Breast epithelium (tissue), 4 donors: ENCODE measurements at regions not wholly inside any gene's neighbourhood (a gene's known extent, or its start where the extent isn't known, plus 50 kb on each side); places are given as distances from the start of the nearest gene placed in this dataset.

Source experiments
- DNase-seq, 2 donors: peaks; one replicate each; pipeline ENCODE4 v3.0.0-alpha.2; 2019; ENCODE audit warnings: low spot score in 2 of 2
- H3K27ac ChIP-seq, 2 donors: fragments of 200-600 bp; sonication (generic) in 1 of 2; one replicate each; pipeline ENCODE4 v1.5.1; 2016 to 2019; ENCODE audit warnings: mild to moderate bottlenecking in 1 of 2
- H3K27me3 ChIP-seq, 2 donors: fragments of 200-600 bp; sonication (generic) in 1 of 2; one replicate each; pipeline versions ENCODE4 v1.5.1 to v1.6.0; 2017 to 2019; ENCODE audit warnings: control low read depth in 1 of 2, mild to moderate bottlenecking in 1 of 2
- H3K36me3 ChIP-seq: fragments of 200-600 bp; one replicate; pipeline ENCODE4 v1.5.1; 2019
- H3K4me1 ChIP-seq, 2 donors: fragments of 200-600 bp; sonication (generic); one replicate each; pipeline ENCODE4 v1.5.1; 2016 to 2019; ENCODE audit warnings: control low read depth in 1 of 2
- H3K4me3 ChIP-seq, 3 donors: fragments of 200-600 bp; sonication (generic); 1 replicate in 2 of 3; 2 replicates in 1 of 3; pipeline ENCODE4 v1.5.1; 2016 to 2019; ENCODE audit warnings: mild to moderate bottlenecking in 3 of 3, moderate library complexity in 2 of 3
- H3K9me3 ChIP-seq, 2 donors: fragments of 200-600 bp; sonication (generic) in 1 of 2; one replicate each; pipeline ENCODE4 v1.5.1; 2016 to 2019; ENCODE audit warnings: control low read depth in 1 of 2
- POLR2A ChIP-seq: fragments of 450-650 bp; IDR thresholded peaks from one replicate; pipeline ENCODE4 v1.6.1; 2016; ENCODE audit warnings: antibody characterized with exemption, mild to moderate bottlenecking, moderate library complexity
- POLR2AphosphoS5 ChIP-seq, 3 donors: sonication (generic); formaldehyde crosslinking; IDR thresholded peaks; one replicate each; pipeline ENCODE4 v1.6.1; 2017; ENCODE audit warnings: antibody characterized with exemption in 3 of 3
- intact Hi-C: fragments of 100-400 bp; cut with DNase I; formaldehyde crosslinking; loops from one replicate; pipeline ENCODE4 v1.15.1; 2023; ENCODE audit warnings: low total_unique reads
- TF ChIP-seq, protein P1 (sequence below), 3 donors: fragments of 450-650 bp; IDR thresholded peaks; one replicate each; pipeline ENCODE4 v1.5.1; 2016 to 2017; ENCODE audit warnings: antibody characterized with exemption in 3 of 3, mild to moderate bottlenecking in 3 of 3, moderate library complexity in 3 of 3

- Histone ChIP-seq H3K4me1 (no peaks in the 10 kb centered on the region), H3K36me3 (no peaks in the 10 kb centered on the region), H3K9me3 (no peaks in the 10 kb centered on the region), H3K27ac (no peak overlapping the region), H3K27me3 (no peaks in the 10 kb centered on the region), H3K4me3 (no peak overlapping the region)
- TF ChIP-seq, protein P1, sequence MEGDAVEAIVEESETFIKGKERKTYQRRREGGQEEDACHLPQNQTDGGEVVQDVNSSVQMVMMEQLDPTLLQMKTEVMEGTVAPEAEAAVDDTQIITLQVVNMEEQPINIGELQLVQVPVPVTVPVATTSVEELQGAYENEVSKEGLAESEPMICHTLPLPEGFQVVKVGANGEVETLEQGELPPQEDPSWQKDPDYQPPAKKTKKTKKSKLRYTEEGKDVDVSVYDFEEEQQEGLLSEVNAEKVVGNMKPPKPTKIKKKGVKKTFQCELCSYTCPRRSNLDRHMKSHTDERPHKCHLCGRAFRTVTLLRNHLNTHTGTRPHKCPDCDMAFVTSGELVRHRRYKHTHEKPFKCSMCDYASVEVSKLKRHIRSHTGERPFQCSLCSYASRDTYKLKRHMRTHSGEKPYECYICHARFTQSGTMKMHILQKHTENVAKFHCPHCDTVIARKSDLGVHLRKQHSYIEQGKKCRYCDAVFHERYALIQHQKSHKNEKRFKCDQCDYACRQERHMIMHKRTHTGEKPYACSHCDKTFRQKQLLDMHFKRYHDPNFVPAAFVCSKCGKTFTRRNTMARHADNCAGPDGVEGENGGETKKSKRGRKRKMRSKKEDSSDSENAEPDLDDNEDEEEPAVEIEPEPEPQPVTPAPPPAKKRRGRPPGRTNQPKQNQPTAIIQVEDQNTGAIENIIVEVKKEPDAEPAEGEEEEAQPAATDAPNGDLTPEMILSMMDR (IDR thresholded peaks at IDR 0.05) = no peak
- TF ChIP-seq POLR2AphosphoS5 (IDR thresholded peaks at IDR 0.05) (no peak), POLR2A (no peak)
- intact Hi-C loops = no loop called here
- DNase-seq = no peak
Observed at GRCh38 chr21:38622081-38622826, 124.0 kb upstream of the ERG start.

- TF ChIP-seq POLR2AphosphoS5 (IDR thresholded peaks at IDR 0.05) (no peak), POLR2A (no peak)
- TF ChIP-seq, protein P1 (IDR thresholded peaks at IDR 0.05) = no peak
- no peaks in the 10 kb centered on the region for H3K4me1 ChIP-seq
- H3K9me3 ChIP-seq = no peaks in the 10 kb centered on the region
- no peak for DNase-seq
- no peaks in the 10 kb centered on the region for H3K27me3 ChIP-seq
- intact Hi-C loops = no loop called here
- no peak overlapping the region for H3K27ac ChIP-seq
- no peak overlapping the region for H3K4me3 ChIP-seq
- no peaks in the 10 kb centered on the region for H3K36me3 ChIP-seq
Observed at GRCh38 chr21:38622827-38623209, 124.5 kb upstream of the ERG start.

GRCh38 chr21:38623552-38623951 lies 125.3 kb upstream of the ERG start:
- Histone ChIP-seq H3K4me1 (no peaks in the 10 kb centered on the region), H3K9me3 (no peaks in the 10 kb centered on the region), H3K4me3 (no peak overlapping the region), H3K27ac (no peak overlapping the region), H3K36me3 (no peaks in the 10 kb centered on the region), H3K27me3 (no peaks in the 10 kb centered on the region)
- no peak for DNase-seq
- no peak for TF ChIP-seq POLR2A
- TF ChIP-seq, protein P1 (IDR thresholded peaks at IDR 0.05) = no peak
- TF ChIP-seq POLR2AphosphoS5 (IDR thresholded peaks at IDR 0.05) = no peak
- intact Hi-C loops = no loop called here

DNA sequence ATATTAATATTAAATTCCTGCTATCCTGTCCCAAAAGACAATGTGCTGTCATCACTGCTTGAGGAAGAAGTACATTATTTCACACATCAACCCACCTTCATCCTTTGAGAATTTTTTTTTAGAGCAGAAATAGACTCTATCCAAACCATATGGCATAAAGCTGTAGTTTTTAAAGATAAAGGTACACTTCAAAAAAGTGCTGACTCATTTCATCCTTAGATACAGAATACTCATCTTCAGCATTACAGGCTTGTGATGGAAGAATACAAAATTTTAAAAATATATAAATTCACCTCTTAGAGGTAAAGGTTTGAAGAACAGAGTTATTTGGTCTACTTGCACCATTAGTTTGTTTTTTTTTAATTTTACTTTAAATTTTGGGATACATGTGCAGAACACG lies 126.7 kb upstream of the ERG start:
- no peak for DNase-seq
- Histone ChIP-seq H3K27ac (no peak overlapping the region), H3K4me3 (no peak overlapping the region), H3K4me1 (no peaks in the 10 kb centered on the region), H3K27me3 (no peaks in the 10 kb centered on the region), H3K9me3 (no peaks in the 10 kb centered on the region), H3K36me3 (no peaks in the 10 kb centered on the region)
- TF ChIP-seq, protein P1 (IDR thresholded peaks at IDR 0.05) = no peak
- TF ChIP-seq POLR2A (no peak), POLR2AphosphoS5 (IDR thresholded peaks at IDR 0.05) (no peak)
- intact Hi-C loops = no loop called here

DNA sequence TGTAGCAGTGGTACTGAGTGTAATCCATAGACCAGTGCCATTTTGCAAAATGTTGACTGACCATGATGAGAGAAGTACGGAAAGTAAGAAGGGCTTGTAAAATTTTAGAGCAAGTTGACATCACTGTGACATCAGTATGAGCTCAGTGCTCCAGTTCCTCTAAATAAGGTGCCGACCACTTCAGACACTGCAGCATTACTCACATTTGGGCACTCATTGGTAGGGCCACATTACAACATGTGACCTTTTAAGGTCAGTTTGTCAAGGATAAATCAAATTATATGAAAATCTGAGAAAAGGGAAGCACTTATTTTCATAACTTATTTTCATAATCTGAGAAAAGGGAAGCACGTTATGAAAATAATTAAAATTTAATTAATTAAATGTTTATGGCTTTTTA lies 128.0 kb upstream of the ERG start:
- Histone ChIP-seq H3K36me3 (no peaks in the 10 kb centered on the region), H3K4me3 (no peak overlapping the region), H3K27me3 (no peaks in the 10 kb centered on the region), H3K9me3 (no peaks in the 10 kb centered on the region), H3K27ac (no peak overlapping the region), H3K4me1 (no peaks in the 10 kb centered on the region)
- DNase-seq = no peak
- TF ChIP-seq, protein P1 (IDR thresholded peaks at IDR 0.05) = no peak
- TF ChIP-seq POLR2AphosphoS5 (IDR thresholded peaks at IDR 0.05) = no peak
- intact Hi-C loops = no loop called here
